CD4-positive, alpha-beta T cell treated with Interleukin-4 for 4 hours (primary cell): ENCODE measurements at regions not wholly inside any gene's neighbourhood (a gene's known extent, or its start where the extent isn't known, plus 50 kb on each side); places are given as distances from the start of the nearest gene placed in this dataset.

Experiments
- DNase-seq: peaks from one replicate; pipeline ENCODE4 v3.0.0-alpha.2; 2020

DNA sequence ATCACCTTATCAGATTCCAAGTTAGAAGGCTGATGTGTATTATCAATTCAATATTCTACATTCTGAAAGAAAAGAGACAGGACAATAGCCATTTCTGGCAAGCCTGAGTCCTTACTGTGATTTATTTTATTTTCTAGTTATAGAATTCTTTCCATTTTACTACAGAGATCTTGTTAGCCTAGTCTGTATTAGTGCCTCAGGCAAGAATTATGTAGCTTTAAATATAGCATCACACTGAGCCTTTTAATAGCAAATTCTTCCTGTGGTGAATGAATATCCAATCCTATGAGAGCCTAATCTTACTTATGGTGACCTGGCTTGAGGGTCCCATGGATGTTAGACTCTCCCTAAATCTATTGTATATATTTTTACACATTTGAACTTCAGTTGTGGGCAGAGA, 732.8 kb upstream of the CITED2 start:
- no peak for DNase-seq

DNA sequence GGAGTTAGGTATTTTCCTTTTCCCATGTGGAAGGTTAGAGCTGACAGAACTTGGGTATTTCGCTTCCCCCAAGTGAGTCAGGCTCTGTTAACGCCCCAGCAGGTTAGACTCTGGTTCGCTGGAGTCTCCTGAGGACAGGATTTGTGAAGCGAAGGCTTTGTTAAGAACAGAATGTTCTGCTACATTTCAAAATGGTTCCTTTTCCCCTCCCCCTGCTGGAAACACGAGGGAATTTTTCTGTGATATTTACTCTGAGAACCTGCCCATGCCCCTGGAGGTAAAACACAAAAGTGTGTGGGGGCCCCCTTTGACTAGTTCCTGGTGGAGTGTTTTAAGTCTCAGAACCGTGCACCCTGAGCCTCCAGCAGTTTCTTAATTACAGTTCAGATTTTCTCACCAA, 731.4 kb upstream of the CITED2 start:
- no peak for DNase-seq

DNA sequence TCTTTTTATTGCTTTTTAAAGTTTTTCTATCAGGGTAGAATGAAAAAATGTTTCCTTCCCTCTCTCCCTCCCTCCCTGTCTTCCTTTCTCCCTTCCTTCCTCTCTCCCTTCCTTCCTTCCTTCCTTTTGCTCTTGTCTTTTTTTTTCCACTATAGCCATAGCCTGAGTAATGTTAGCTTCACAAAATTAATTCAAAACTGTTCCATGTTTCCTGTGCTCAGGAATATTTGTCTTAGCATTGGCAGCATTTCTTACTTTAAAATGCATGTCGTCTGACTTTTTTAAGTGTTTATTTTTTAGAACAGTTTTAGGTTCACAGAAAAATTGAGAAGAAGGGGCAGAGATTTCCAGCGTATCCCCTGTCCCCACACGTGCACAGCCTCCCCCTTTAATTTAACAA, 730.8 kb upstream of the CITED2 start:
- no peak for DNase-seq

DNA sequence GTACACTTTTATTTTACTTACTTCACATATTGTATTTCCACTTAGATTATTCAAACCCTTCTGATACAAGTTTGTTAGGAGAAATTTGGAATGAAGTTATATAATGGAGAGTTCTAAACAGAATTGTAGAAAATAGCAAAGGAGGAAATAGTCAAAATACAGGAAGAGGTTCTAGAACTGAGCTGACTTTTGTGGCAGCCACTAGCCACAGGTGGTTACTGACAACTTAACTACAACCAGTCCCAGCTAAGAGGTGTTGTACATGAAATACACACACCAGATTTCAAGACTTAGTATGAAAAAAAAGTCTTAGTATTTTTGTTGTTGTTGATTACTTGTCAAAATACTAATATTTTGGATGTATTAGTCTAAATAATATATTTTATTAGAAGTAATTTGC, 727.4 kb upstream of the CITED2 start:
- DNase-seq, result no peak

DNA sequence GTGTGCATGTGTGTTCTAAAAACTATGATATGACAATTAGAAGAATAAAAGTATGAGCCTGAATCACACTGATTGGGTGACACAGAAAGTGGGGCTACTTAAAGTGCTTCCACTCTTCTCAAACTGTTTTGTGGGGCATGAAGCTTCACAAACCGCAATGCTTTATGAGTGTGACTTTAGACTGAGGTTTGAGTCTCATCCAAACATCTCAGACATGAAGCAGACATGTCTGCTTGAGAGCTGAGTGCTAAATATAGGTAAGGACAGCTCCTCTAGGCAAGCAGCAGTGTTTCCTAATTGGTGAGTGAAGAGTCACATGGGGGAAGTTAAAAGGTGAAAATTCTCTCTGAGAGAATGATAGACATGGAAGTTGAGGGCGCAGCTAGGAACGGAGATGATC, 726.9 kb upstream of the CITED2 start:
- DNase-seq, result peak; percentile 2

DNA sequence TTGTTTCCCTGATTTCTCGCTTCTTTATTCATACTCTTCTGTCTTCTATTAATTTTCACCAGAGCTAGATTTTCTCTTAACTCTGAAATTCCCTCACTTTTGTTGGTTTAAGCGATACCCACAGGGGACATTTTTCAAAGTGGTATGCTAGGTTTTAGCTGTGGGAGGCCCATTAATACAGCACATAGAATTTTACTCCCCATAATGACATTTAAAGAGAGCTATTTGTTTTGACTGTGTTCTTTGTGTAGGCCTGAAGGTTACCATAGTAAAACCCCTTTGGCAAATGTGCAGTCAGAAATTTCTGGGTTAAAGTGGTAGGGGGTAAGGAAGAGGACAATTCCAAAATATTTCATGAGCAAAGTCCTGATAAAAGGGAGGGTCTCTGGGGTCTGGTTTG, 721.1 kb upstream of the CITED2 start:
- no peak for DNase-seq

DNA sequence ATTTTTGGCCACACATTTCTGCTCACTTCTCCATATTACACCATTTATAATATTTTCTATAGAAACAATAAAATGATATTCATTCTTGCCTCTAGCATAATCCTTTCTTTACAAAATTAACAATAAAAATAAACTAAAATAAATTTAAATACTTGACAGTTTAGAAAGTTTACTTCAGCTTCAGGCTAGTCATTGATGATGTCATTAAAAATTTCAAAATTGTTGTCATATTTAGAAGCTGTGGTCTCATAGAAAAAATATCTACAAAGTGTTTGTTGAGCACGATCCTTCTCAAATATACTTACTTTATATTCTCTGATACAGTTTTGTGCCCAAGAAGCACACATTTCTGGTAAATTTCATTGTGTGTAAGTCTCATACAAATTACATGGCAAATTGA, 717.4 kb upstream of the CITED2 start:
- DNase-seq, result no peak

DNA sequence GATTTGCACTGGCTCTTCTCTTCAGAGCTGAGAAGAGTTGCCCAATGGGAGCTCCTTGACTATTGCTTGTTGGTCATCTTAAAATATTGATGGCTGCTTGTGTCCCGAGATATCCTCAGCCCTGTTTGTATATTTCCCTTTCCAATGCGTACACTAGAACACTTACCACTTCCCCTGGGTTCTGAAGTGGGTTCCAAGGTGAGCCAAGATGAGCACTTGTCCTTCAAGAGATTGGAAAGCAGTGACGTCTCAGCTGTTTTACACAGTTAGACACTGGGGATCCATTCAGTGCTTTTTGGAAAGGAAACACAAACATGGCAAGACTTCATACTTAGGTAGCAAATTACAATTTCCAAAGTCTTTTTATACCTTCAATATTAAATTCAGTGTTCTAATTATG, 716.4 kb upstream of the CITED2 start:
- no peak for DNase-seq

DNA sequence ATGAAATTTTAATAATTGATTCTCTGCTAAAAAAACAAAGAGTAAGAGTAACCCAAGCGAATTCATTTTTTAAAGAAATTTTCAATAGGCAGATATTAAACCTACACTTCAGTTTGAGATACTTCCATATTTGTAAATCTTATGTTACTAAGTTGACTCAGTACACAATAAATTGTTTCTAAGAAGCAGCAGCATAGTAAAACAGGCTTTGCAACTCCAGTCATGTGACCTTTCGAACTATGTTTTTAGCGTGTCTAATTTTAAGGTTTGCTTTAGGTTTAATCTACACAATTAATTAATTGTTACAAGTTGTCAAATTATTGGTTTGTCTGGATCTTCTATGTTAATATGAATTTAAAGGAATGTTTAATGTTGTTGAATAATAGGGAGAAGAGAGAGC, 708.9 kb upstream of the CITED2 start:
- DNase-seq, result no peak

DNA sequence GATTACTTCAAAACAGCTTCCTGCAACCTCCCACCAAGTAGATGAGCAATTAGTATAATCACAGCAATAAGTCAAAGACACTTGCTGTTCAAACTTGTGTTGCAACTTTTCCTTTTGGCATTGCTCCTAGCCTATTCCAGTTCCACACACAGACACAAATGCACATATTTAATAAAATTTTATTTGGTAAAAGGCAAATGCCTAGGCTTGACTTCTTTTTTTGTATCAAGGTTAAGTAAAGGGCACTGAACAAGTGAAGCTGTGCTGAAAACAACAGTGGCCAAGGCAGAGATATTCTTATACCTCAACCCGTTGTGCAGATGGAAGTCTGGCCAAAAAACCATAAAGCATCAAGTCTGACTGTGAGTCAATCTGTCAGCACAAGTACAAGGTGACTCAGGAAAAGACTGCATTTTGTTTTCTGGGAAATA, 708.4 kb upstream of the CITED2 start:
- no peak for DNase-seq

DNA sequence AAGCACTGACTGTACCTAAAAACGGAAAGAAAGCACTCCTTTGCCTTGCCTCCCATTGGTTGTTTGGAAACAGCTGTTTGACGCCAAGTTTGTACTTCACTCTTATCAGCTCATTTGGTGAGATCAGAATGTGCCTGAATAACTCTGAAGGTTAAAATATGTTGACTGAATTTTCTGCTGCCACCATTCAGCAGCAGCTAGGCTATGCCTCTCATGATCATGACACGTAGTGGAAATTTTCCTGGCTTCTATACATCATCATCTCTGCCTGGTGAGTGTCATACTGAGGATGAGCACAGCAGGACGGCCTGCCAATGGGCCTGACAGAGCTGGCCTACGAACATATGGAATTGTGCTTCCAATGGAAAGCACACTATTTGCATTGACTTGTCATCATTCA, 704.9 kb upstream of the CITED2 start:
- DNase-seq, result no peak

DNA sequence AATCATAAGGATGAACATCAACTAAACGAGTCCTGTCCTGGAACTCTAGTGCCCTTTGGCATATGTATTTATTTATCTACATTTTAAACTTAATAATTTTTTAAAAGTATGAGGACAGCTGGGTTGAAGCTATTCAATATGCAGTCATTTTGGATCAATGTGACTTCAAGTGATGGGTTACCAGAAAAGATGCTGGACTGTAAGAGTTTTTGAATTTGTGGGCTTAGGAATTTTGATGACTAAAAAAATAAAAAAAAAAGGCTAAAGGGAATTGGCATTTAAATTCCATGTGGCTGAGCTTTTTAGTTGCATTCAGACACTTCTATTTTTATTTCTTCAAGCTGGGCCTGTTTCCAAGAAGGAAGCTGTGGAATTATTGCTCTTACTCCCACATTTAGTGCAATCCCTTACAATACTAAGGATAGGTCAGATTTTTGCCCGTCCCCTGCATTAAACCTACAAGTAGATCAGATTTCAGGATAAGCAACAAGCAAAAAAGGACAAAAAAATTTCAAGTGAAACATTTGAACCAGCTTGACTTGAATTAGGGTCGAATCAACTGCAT, 704.2 kb upstream of the CITED2 start:
- no peak for DNase-seq

DNA sequence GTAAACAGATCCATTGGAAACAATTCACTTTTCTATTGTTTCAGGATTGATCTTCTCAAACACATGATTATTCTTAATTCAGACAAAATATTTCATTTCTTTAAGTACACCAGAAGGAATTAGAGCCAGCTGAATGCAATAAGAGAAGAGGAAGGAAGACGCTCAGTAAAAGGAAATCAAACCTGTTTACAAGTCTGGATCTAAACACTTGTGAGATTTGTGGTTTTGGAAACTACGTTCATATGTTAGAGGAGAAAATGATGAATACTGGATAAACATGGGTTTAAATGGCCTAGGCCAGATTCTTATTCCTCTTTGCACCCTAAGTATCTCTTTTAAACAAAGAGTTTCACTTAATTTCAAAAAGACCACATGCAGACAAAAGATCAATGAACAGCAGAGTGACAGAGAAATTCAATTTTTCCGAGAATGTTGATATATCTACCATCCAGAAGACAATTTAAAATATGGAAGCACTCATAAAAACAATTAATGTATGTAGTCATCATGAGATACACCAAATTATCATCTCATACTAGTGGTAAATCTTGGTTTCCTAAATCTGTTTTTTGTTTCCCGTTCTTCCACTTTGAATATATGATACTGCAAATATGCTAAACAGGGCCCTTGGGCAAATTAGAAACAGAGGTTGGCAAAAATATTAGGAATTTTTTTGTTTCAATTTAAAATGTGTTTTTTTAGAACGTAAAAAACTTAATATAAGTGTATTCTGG, 703.5 kb upstream of the CITED2 start:
- no peak for DNase-seq

DNA sequence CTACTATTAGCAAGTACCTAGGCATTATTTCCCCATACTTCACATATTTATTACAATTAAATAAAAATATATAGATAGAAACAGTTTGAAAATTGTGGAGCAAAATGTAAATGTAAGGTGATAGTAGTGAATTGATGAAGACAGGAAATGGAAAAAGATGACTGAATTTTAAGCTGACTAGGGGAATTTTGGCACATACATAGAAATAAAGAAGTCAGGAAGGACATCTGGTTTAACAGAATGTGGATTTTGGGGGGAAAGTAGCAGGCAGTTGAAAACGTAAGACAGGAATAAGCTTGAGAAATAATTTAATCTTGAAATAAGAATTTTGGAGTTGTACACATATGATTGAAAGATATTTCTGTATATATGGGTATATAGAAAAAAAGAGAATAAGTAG, 701.7 kb upstream of the CITED2 start:
- no peak for DNase-seq

DNA sequence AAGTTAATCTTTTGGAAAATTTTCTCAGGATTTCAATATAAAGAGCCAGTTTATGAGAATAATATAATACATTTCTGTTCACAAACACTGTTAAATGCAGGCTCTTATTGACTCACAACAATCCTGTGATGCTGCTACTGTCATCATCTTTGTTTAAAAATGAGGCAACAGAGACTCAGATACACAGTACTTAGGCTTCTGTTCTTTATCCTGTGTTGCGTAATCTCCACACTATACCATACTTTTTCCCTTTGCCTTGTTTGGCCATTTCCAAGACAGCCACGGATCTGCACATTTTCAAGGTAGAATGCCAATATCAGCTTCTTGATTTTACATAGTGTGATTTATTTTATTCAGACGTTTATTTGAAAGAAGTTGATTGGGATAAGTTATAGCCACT, 699.0 kb upstream of the CITED2 start:
- no peak for DNase-seq

DNA sequence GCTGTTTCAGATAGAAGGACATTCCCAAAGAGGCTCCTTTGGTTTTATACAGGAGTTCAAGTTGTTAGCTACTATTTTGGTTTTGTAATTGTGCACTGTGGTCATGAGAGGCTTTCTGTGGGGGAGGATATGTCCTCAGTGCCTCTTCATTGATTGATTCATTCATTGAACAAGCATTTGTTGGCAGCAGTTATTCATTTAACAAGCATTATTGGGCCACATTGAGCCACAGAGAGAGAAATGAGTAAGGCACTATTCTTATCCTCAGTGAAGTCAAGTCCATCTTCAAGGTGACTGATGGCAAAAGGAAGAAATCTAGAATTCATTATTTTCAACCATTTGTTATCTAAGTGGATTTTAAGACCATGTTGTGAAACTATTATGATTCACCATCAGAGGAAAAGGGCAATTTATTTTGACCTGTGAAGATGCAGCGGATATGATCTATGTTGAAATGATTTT, 697.2 kb upstream of the CITED2 start:
- DNase-seq, result no peak

DNA sequence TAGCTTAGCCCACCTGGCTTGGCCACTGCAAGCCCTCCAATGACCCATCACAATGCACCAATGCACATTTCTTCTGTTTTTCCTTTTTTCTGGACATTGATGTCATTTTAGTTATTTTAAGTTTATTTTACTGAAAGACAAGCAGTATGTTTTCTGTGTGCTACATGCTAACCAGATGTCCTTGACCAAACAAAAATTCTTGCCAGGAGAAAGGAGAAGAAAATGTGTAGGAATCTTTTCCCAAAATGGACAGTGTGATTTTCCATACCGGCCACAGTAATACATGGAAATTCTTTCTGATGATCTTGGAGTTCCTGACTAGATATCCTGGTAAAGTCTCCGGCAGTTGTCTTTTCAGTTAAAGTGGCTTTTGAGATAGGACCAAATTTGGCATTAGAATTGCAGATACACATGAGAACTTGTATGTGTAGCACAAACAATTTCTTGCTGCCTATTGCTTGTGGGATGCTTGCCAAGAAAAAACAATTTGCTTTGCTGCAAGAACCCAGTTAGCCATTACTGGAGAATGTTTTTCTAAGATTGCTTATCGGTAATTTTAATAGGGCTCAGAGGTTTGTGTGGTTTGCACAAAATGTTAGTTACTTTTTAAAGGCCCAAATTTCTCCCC, 696.5 kb upstream of the CITED2 start:
- no peak for DNase-seq

DNA sequence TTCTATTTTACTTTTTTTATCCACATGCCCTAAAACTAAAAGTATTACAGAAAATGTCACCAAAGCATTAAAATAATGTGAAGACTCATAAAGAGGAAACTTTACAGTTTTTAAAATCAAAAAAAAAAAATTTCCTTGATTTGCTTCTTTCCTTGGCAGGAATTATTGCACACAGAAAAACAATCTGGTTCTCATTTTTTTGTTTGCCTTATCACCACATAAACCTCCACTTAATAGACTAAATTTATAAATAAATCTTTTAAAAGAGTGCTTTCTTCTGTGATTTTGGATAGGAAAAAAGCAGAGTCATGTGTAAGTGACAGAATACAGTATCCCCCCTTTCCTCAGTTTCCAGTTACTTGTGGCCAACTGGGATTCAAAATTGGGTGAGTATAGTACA, 695.1 kb upstream of the CITED2 start:
- DNase-seq, result no peak

DNA sequence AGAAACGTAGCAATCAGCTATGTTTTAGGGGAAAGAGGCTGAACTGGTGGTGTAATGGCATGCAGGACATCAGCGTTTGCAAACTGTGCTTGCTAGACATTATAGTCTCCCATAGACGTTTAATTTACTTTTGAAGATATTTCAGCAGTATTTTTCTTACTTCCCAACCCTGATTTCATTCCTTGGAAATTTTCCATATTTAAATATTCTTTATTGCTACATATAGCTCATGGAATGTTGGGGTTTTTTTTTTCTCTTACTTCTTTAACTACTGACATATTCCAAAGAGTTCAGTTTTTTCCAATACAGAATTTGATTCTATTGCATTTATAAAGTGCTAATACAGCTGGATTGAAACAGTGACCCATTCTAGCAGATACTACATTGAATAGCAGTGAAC, 694.4 kb upstream of the CITED2 start:
- DNase-seq, result no peak

DNA sequence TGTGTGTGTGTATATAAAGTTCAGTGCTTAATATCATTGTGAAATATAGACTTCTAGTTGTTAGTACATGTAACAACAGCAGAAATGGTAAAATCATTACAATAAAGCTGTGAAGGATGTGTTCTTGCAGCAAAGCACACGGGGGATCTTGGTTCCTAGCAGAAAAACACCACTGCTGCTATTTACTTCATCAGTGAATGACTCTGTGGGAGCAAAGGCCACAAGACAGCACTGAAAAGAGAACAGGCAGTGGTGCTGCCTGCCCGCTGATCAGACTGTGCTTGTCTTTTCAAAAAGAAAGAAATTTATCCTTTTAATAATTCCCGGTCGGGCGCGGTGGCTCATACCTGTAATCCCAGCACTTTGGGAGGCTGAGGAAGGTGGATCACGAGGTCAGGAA, 689.9 kb upstream of the CITED2 start:
- DNase-seq, result no peak

DNA sequence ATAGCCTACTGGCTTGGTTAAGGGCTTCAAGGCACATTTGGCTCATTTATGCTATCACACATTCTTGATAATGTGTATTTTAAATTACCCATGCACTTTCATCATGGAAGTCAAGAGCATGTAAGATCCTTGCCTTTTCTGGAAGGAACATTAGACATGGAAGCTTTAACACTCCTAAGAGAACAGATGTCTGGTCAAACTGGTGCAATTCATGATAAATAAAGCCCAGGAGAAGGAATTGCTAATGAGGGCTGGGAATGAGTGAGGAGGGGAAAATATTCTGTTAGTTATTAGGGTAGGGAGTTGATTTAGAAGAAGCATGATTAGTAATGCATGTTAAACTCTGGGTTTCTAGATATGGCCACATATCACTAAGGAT, 688.6 kb upstream of the CITED2 start:
- DNase-seq, result no peak

DNA sequence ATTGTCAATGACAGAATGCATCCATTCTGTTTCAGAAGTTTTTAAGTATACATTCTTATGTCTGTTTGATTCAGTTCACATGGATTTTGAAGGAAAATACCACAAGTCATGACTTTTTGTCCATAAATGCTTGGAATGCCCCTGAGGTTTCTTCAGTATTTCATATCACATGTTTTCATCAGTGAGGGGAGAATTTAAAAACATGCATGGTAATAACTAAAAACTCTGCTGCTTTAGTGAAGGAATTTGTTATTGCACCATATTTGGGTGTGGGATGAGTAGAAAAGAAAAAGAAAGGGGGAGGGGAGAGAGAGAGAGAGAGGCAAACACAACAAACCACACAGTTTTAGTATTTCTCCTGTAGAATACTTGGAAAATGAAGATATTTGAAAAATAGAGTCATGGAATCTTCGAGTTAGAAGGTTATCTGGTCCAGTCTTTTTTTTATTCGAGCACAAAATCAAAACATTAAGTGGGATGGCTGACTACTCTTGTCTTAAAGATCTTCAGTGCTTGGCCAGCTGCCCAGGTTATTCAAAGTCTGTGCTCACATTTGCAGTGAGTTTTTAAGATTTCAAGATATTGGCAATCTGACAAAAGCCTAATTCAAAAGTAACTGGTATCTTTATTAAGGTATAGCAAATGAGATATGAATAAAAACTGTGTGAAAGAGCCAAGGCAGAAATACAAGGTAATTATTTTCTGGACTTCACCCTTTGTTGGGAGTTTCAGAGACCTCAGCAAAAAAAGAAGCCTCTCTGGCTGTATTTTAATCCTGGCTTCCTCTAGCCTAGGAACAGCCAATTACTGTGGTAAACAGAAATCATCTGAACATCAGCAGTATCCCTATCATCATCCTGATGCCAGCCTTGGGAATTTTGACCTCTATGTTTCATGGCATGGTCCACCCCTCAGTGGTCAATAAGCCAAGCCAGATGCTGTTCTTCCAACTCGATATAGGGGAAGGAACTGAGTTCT, 687.9 kb upstream of the CITED2 start:
- no peak for DNase-seq
